SH-SY5Y (cell line): ENCODE measurements at regions not wholly inside any gene's neighbourhood (a gene's known extent, or its start where the extent isn't known, plus 50 kb on each side); places are given as distances from the start of the nearest gene placed in this dataset.

ENCODE experiments used
- GATA2 ChIP-seq: IDR thresholded peaks from 2 replicates; pipeline ENCODE4 v1.6.1; 2011; ENCODE audit warnings: mild to moderate bottlenecking, low read depth, low read length
- GATA3 ChIP-seq: IDR thresholded peaks from 2 replicates; pipeline ENCODE4 v1.6.1; 2011; ENCODE audit warnings: low read depth, mild to moderate bottlenecking, low read length, moderate library complexity

GRCh38 chr20:60691966-60692615 lies 560.0 kb upstream of the CDH4 start:
- TF ChIP-seq GATA2 (no peak), GATA3 (no peak)
